Stimulated activated CD4-positive, alpha-beta T cell treated with anti-CD3 and anti-CD28 coated beads, Interleukin-12 subunit alpha, Interleukin-12 subunit beta, amount 100 ng/mL, for 24 hours (primary cell): ENCODE measurements at regions not wholly inside any gene's neighbourhood (a gene's known extent, or its start where the extent isn't known, plus 50 kb on each side); places are given as distances from the start of the nearest gene placed in this dataset.
"Not testable (repeated sequence)": the region's sequence is repeated elsewhere in the genome, so short reads cannot be mapped to it uniquely, and the experiment has no call there.

Experiments
- DNase-seq, 2 experiments: peaks; one replicate each; pipeline ENCODE4 v3.0.0-alpha.2; 2020; ENCODE audit warnings: low read depth in 2 of 2

GRCh38 chr11:112617098-112617425 lies 344.2 kb upstream of the NCAM1 start:
- no peak for DNase-seq

- no peak for DNase-seq
Observed at GRCh38 chr11:112617977-112618826, 343.0 kb upstream of the NCAM1 start.

- no peak for DNase-seq
Observed at GRCh38 chr11:112619106-112619505, 342.1 kb upstream of the NCAM1 start.

- no peak for DNase-seq
Observed at GRCh38 chr11:112620621-112621394, 340.4 kb upstream of the NCAM1 start.

- no peak for DNase-seq
Observed at GRCh38 chr11:112623057-112623456, 338.2 kb upstream of the NCAM1 start.

GRCh38 chr11:112624431-112624830 lies 336.8 kb upstream of the NCAM1 start:
- DNase-seq = no peak

GRCh38 chr11:112624971-112625370 lies 336.2 kb upstream of the NCAM1 start:
- not testable (repeated sequence) for DNase-seq

- DNase-seq = no peak
Observed at GRCh38 chr11:112625814-112626213, 335.4 kb upstream of the NCAM1 start.

GRCh38 chr11:112626731-112627130 lies 334.5 kb upstream of the NCAM1 start:
- no peak for DNase-seq

- no peak for DNase-seq
Observed at GRCh38 chr11:112627588-112628045, 333.6 kb upstream of the NCAM1 start.

- no peak for DNase-seq
Observed at GRCh38 chr11:112628676-112629075, 332.5 kb upstream of the NCAM1 start.

GRCh38 chr11:112630496-112630895 lies 330.7 kb upstream of the NCAM1 start:
- no peak for DNase-seq

GRCh38 chr11:112631333-112631732 lies 329.9 kb upstream of the NCAM1 start:
- DNase-seq = no peak

GRCh38 chr11:112632866-112633505 lies 328.2 kb upstream of the NCAM1 start:
- DNase-seq = no peak

GRCh38 chr11:112634551-112634950 lies 326.7 kb upstream of the NCAM1 start:
- DNase-seq = no peak

- no peak for DNase-seq
Observed at GRCh38 chr11:112634995-112635737, 326.1 kb upstream of the NCAM1 start.

GRCh38 chr11:112637076-112637475 lies 324.1 kb upstream of the NCAM1 start:
- DNase-seq = no peak

- no peak for DNase-seq
Observed at GRCh38 chr11:112637876-112638275, 323.3 kb upstream of the NCAM1 start.

GRCh38 chr11:112639469-112639868 lies 321.8 kb upstream of the NCAM1 start:
- DNase-seq = no peak

- DNase-seq = no peak
Observed at GRCh38 chr11:112643416-112643815, 317.8 kb upstream of the NCAM1 start.

GRCh38 chr11:112644410-112645131 lies 316.6 kb upstream of the NCAM1 start:
- DNase-seq = no peak
